Smooth muscle cell (in vitro differentiated cells): ENCODE measurements at regions not wholly inside any gene's neighbourhood (a gene's known extent, or its start where the extent isn't known, plus 50 kb on each side); places are given as distances from the start of the nearest gene placed in this dataset.
"Not testable (repeated sequence)": the region's sequence is repeated elsewhere in the genome, so short reads cannot be mapped to it uniquely, and the experiment has no call there.

ENCODE experiments used
- DNase-seq: peaks from one replicate; lab custom pipeline; 2025; ENCODE audit not compliant: unreplicated experiment; lab: John Stamatoyannopoulos, UW
- H2AFZ ChIP-seq: fragments of 200-600 bp; sonication (generic); 2 replicates; pipeline ENCODE4 v1.6.0; 2016; ENCODE audit warnings: antibody characterized with exemption, low read depth, mild to moderate bottlenecking
- H3F3A ChIP-seq: fragments of 200-600 bp; sonication (generic); 2 replicates; pipeline ENCODE4 v1.6.0; 2017; ENCODE audit warnings: antibody characterized with exemption, low read depth
- H3K27ac ChIP-seq: fragments of 200-600 bp; sonication (generic); 2 replicates; pipeline ENCODE4 v1.5.1; 2016; ENCODE audit warnings: low read depth, mild to moderate bottlenecking
- H3K27me3 ChIP-seq: fragments of 200-600 bp; sonication (generic); 2 replicates; pipeline ENCODE4 v1.6.1; 2016; ENCODE audit warnings: low read depth, mild to moderate bottlenecking
- H3K36me3 ChIP-seq: fragments of 200-600 bp; sonication (generic); 2 replicates; pipeline ENCODE4 v1.5.1; 2016; ENCODE audit warnings: low read depth
- H3K4me1 ChIP-seq: fragments of 200-600 bp; sonication (generic); 2 replicates; pipeline ENCODE4 v1.5.1; 2016; ENCODE audit warnings: low read depth
- H3K4me2 ChIP-seq: fragments of 200-600 bp; sonication (generic); 2 replicates; pipeline ENCODE4 v1.6.0; 2016; ENCODE audit warnings: mild to moderate bottlenecking
- H3K4me3 ChIP-seq: fragments of 200-600 bp; sonication (generic); 2 replicates; pipeline ENCODE4 v1.5.1; 2016; ENCODE audit warnings: mild to moderate bottlenecking
- H3K79me2 ChIP-seq: fragments of 200-600 bp; sonication (generic); 2 replicates; pipeline ENCODE4 v1.6.0; 2016; ENCODE audit warnings: low read depth, mild to moderate bottlenecking
- H3K9ac ChIP-seq: fragments of 200-600 bp; sonication (generic); 2 replicates; pipeline ENCODE4 v1.6.0; 2016; ENCODE audit warnings: low read depth
- H3K9me3 ChIP-seq: fragments of 200-600 bp; sonication (generic); replicated peaks from 2 replicates; pipeline ENCODE4 v1.5.1; 2016; ENCODE audit warnings: low read depth
- H4K20me1 ChIP-seq: fragments of 200-600 bp; sonication (generic); 2 replicates; pipeline ENCODE4 v1.6.0; 2016; ENCODE audit warnings: low read depth
- CTCF ChIP-seq: fragments of 200-600 bp; sonication (generic); IDR thresholded peaks from 2 replicates; pipeline ENCODE4 v1.5.1; 2017; ENCODE audit warnings: borderline replicate concordance, mild to moderate bottlenecking, antibody characterized with exemption; ENCODE audit not compliant: insufficient read depth, poor library complexity, severe bottlenecking
- WGBS: methylation state at CpG from one replicate; pipeline ENCODE4 v1.1.7; 2016; ENCODE audit warnings: low lambda C conversion rate; 5-methylcytosine and 5-hydroxymethylcytosine counted together

GRCh38 chr13:73809561-73809960 is 324.6 kb downstream of the KLF12 start:
- no peak overlapping the region for H3K4me2 ChIP-seq
- H3K9ac ChIP-seq, result no peak overlapping the region
- no peaks in the 10 kb centered on the region for H3F3A ChIP-seq
- DNase-seq, result no peak
- no peaks in the 10 kb centered on the region for H3K79me2 ChIP-seq
- no peaks in the 10 kb centered on the region for H3K4me1 ChIP-seq
- no peak overlapping the region for H3K27ac ChIP-seq
- H2AFZ ChIP-seq, result no peak overlapping the region
- no peaks in the 10 kb centered on the region for H3K9me3 ChIP-seq
- no peaks in the 10 kb centered on the region for H4K20me1 ChIP-seq
- no peaks in the 10 kb centered on the region for H3K27me3 ChIP-seq
- no peaks in the 10 kb centered on the region for H3K36me3 ChIP-seq
- no peak for TF ChIP-seq CTCF
- H3K4me3 ChIP-seq, result no peak overlapping the region
- WGBS, result 66% methylated on average over 1 of the region's 1 CpG

- H2AFZ ChIP-seq, result no peak overlapping the region
- DNase-seq, result no peak
- no peak for TF ChIP-seq CTCF
- no peaks in the 10 kb centered on the region for H3F3A ChIP-seq
- no peak overlapping the region for H3K4me3 ChIP-seq
- no peaks in the 10 kb centered on the region for H3K79me2 ChIP-seq
- no peak overlapping the region for H3K9ac ChIP-seq
- H4K20me1 ChIP-seq, result no peaks in the 10 kb centered on the region
- no peak overlapping the region for H3K27ac ChIP-seq
- H3K4me2 ChIP-seq, result no peak overlapping the region
- no peaks in the 10 kb centered on the region for H3K4me1 ChIP-seq
- H3K36me3 ChIP-seq, result no peaks in the 10 kb centered on the region
- no peaks in the 10 kb centered on the region for H3K27me3 ChIP-seq
- H3K9me3 ChIP-seq, result no peaks in the 10 kb centered on the region
- 93% methylated on average over 5 of the region's 5 CpGs for WGBS
Measured at GRCh38 chr13:73808318-73808717, 325.9 kb downstream of the KLF12 start.

GRCh38 chr13:73805326-73805958 is 328.8 kb downstream of the KLF12 start:
- not testable (repeated sequence) for H3K9me3 ChIP-seq, H3K79me2 ChIP-seq, H3K4me1 ChIP-seq

GRCh38 chr13:73803997-73804396 is 330.2 kb downstream of the KLF12 start:
- WGBS, result 91% methylated on average over 1 of the region's 1 CpG

More at GRCh38 chr13:73805326-73805958, 328.8 kb downstream of the KLF12 start:
- H3K4me2 ChIP-seq, H3K4me3 ChIP-seq, H3K9ac ChIP-seq, H4K20me1 ChIP-seq, H2AFZ ChIP-seq, H3K27me3 ChIP-seq, H3K36me3 ChIP-seq, H3F3A ChIP-seq, H3K27ac ChIP-seq, DNase-seq: not testable (repeated sequence)
- 98% methylated on average over 6 of the region's 6 CpGs for WGBS

More at GRCh38 chr13:73803997-73804396, 330.2 kb downstream of the KLF12 start:
- no peak overlapping the region for H3K27ac ChIP-seq
- H3F3A ChIP-seq, result no peaks in the 10 kb centered on the region
- H3K27me3 ChIP-seq, result no peaks in the 10 kb centered on the region
- no peak overlapping the region for H2AFZ ChIP-seq
- no peaks in the 10 kb centered on the region for H3K9me3 ChIP-seq
- no peak overlapping the region for H3K4me3 ChIP-seq
- no peaks in the 10 kb centered on the region for H3K4me1 ChIP-seq
- DNase-seq, result no peak
- no peaks in the 10 kb centered on the region for H4K20me1 ChIP-seq
- H3K79me2 ChIP-seq, result no peaks in the 10 kb centered on the region
- no peak overlapping the region for H3K4me2 ChIP-seq
- no peak for TF ChIP-seq CTCF
- no peak overlapping the region for H3K9ac ChIP-seq
- H3K36me3 ChIP-seq, result no peaks in the 10 kb centered on the region
